AG10803 (cell line): ENCODE measurements at regions not wholly inside any gene's neighbourhood (a gene's known extent, or its start where the extent isn't known, plus 50 kb on each side); places are given as distances from the start of the nearest gene placed in this dataset.

ENCODE experiments used
- DNase-seq: peaks from one replicate; pipeline ENCODE4 v3.0.0; 2010; ENCODE audit warnings: low read depth
- H3K4me3 ChIP-seq: 2 replicates; pipeline ENCODE4 v1.5.1; 2011; ENCODE audit warnings: mild to moderate bottlenecking, low read length, control low read depth
- CTCF ChIP-seq: conservative IDR thresholded peaks from 2 replicates; pipeline ENCODE4 v1.5.1; 2011; ENCODE audit warnings: mild to moderate bottlenecking, low read length, control low read depth, inconsistent platforms

GRCh38 chr13:50572129-50572528 is 271.4 kb downstream of the DLEU7 start:
- DNase-seq, result no peak
- TF ChIP-seq CTCF, result no peak
- H3K4me3 ChIP-seq, result no peak overlapping the region

GRCh38 chr13:50573066-50573465 is 270.4 kb downstream of the DLEU7 start:
- no peak for TF ChIP-seq CTCF
- DNase-seq, result no peak
- no peak overlapping the region for H3K4me3 ChIP-seq

GRCh38 chr13:50574731-50575130 is 268.8 kb downstream of the DLEU7 start:
- peak; percentile 64 for DNase-seq
- no peak overlapping the region for H3K4me3 ChIP-seq
- no peak for TF ChIP-seq CTCF

- no peak overlapping the region for H3K4me3 ChIP-seq
- no peak for DNase-seq
- no peak for TF ChIP-seq CTCF
Measured at GRCh38 chr13:50575138-50575537, 268.4 kb downstream of the DLEU7 start.

- TF ChIP-seq CTCF, result no peak
- DNase-seq, result peak; percentile 20
- no peak overlapping the region for H3K4me3 ChIP-seq
Measured at GRCh38 chr13:50576156-50576555, 267.3 kb downstream of the DLEU7 start.

- no peak for TF ChIP-seq CTCF
- DNase-seq, result no peak
- H3K4me3 ChIP-seq, result no peak overlapping the region
Measured at GRCh38 chr13:50577806-50578205, 265.7 kb downstream of the DLEU7 start.

GRCh38 chr13:50580684-50581305 is 262.7 kb downstream of the DLEU7 start:
- peak; percentile 66 for DNase-seq
- H3K4me3 ChIP-seq, result no peak overlapping the region
- TF ChIP-seq CTCF, result peak; percentile 41
